ENCODE measurements at regions not wholly inside any gene's neighbourhood (a gene's known extent, or its start where the extent isn't known, plus 50 kb on each side); places are given as distances from the start of the nearest gene placed in this dataset.
"Not testable (repeated sequence)": the region's sequence is repeated elsewhere in the genome, so short reads cannot be mapped to it uniquely, and the experiment has no call there.

DNA sequence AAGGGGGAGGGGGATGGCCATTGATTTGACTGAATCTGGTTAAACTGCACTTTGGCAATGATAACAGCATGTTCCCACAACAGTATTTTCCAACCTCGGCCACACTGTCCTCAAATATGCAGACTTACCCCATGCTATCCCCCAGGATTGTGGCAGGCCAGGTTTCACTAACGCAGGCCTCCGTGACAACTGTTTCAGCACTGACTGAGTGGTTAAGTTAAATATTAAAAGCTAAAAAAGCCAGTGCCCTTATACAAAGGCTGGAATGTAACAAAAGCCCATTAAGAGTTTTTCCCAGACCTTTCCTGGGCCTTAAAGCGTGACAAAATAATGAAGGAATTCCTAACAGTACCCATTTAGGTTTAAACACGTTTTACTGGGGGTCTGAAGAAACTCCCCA is 202.9 kb downstream of the USP25 start:
- no peak for DNase-seq (ENCODE audit: low spot score)

DNA sequence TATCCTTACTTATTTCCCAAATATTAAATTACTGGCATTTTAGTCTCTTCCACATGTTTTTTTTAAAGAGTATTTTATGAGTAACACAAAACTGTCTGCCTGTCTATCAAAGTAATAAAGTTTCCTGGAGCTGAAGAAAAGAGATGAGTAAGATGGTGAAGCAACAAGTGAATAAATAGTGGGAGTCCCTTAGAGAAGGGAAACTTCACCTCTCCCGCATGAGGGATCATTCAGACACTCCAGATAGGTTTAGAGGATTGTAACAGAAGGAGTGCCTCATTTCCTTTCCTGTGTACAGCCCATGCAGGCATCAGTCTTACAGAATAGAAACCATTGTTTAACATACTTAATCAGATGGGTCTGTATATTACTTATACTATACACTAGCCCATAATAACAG is 205.7 kb downstream of the USP25 start:
- no peak for DNase-seq (ENCODE audit: low spot score)

DNA sequence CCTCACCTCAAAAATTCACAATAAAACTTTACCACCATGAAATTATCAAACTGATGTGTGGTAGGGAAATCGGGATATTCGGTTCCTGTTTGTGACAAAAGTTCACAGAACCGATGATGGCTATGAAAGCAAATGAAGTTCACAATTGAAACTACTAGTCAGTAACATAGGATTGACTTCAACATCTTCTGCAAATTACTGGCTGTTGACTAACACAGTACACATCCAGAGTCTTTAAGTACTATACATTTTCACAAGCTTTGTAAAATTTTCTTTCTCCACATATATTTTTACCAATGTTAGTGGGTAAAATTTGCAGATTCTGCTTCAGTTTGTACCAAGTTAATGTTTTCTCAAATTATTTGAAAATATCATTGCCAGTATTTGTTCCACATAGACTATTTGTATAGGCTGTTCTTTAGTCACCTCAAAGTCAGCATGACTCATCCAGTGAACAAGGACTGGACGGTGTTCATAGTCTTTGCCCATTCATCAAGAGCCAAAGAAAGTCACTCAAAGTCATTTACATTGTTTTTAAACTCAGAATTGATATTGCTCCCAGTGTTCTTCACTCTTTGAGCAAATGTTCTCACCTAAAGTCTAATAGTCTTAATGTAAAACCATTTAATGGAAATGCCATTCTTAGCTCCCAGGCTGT is 213.4 kb downstream of the USP25 start:
- DNase-seq (ENCODE audit: low spot score): no peak

DNA sequence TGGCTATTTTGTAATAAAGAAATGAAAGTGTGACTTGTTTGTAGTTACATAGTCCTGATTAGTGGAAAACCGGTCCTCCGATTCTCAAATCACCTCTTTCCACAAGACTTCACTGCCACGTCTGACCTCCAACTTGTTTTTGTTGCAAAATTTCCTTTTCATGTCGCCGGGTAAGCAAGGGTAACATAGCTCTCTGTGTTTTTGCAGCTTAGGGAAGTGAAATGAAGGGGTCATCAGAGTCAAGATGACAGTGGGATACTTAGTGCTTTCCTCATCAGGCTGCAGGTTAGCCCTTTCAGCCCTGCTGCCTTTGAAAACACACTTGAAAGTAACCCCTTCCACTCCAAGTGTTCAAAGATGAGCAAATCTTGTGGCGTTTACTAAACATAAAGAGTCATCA is 217.9 kb downstream of the USP25 start:
- DNase-seq (ENCODE audit: low spot score): no peak

DNA sequence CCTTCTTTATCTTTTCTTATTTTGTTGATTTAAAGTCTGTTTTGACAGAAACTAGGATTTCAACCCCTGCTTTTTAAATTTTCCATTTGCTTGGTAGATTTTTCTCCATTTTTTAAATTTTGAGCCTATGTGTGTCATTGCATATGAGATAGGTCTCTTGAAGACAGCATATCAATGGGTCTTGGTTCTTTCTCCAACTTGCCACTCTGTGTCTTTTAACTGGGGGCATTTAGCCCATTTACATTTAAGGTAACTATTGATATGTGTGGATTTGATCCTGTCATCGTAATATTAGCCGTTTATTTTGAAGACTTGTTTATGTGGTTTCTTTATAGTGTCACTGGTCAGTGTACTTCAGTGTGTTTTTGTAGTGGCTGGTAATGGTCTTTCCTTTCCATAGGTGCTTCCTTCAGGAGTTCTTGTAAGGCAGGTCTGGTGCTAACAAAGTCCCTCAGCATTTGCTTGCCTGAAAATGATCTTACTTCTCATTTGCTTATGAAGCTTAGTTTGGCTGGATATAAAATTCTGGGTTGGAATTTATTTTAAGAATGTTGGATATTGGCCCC is 223.9 kb downstream of the USP25 start:
- no peak for DNase-seq (ENCODE audit: low spot score)

DNA sequence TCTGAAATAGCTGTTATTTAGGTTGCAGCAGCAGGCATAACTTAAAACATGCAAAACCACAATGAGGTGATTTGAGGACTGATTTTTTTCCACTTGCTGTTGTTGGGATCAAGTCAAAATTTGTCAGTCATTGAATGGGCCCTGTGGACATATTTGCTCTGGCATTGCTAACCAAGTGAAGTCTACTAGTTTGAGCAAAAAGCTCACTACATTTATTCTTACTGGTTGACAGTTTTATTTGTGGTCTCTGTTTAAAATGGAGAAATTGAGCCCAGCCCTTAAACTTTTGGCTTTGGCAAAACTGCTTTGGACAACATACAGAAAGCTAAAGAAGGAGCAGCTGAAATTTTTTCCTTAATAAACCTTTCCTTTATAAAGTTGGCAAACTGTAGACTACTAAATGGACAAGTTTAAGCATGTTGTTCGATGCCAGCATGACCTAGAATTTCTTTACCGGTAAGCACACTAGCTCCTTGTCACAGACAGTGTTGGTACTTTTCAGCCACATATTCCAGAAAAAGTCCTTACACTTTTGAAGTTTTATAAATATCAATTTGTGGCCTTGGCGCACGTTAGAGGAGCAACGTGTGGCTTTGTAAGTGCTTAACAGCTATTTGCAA is 234.6 kb downstream of the USP25 start:
- no peak for DNase-seq (ENCODE audit: low spot score)

DNA sequence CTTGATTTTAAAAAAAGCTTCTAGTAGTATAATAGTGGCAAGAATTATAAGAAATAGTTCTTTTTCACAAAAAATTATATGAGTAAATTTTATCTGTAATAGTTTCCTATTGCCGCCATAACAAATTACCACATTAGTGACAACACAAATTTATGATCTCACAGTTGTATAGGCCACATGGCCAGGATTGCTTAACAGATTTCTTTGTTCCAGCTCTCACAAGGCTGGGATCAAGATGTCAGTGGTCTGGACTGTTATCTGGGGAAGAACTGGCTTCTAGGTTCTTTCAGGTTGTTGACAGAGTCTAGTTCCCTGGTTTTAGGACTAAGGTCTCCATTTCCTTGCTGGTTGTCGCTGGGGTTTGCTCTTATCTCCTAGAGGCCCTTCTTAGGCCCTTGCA is 236.4 kb downstream of the USP25 start:
- DNase-seq (ENCODE audit: low spot score): no peak

DNA sequence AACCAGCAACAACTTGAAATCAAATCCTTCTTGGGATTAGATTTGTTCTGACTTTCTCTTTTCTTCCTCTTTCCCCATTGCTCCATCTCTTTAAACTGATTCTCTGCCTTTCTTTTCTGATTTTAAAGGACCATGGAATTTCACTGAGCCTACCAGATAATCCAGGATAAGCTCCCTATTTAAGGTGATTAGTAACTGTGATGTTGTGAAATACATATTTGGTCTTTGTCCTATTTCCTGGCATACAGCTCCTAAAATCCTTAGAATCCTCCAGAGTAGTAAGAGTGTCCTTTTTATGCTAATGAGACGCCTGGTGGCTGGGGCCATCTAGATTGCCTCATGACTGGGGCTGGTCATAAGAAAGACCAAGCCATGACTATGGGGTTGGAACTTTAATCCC is 236.9 kb downstream of the USP25 start:
- DNase-seq (ENCODE audit: low spot score): no peak

DNA sequence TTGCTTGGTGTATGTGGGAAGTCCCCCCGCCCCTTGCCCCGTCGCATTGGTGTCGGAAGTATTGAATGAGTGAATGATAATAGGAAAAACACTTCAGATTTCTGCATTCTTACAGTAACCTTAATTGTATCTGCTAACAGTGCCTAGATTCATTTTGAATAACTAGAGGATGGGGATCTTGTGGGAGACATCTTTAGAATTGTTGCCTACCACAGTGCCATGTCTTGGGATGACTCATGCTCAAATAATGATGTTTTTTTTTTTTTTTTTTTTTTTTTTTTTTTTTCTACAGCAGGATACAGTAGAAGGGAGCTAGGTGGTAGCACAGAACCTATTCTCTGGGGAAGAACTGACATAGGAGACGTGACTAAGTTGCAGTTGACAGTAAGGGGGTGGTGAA is 237.9 kb downstream of the USP25 start:
- DNase-seq (ENCODE audit: low spot score): no peak

DNA sequence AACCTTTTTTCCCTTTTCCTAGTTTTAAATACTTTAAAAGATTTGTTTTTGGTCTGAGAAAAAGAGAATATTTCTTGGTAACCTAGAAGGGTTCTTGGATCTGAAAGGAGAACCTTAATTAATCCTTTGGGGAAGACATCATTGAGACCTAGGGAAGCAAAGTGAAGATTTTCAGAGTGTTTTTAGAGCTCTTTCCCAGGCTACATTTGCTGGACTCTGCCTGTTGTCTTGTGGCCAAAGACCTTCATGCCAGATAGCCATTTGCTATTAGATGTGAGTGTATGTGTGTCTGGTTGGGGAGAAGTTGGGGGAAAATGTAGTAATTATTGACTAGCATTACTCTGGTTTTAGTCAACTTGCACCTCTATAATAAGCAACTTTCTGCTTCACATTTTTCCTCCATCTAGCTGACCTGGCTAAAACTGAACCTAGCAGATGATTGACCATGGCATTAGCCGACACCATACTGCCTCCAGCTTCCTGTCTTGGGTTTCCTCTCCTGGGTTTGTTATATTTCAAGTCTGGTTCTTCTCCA is 239.1 kb downstream of the USP25 start:
- DNase-seq (ENCODE audit: low spot score): no peak

DNA sequence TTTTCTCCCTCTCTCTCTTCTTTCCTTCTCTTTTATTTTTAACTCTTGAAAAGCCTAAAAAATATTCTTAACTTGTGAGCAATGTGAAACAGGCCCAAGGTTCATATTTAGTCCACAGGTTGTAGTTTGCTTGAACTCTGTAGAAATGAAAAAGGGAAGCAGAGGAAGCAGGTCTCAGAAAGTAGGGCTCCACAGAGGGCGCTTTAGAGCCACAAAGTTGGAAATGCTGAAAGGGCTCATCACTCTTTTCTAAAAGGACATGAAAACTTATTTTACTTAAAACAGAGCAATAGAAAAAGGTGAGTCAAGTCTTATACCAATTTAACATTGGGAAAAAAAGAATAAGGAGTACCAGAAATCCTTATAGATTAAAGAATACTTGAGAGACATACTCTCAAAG is 247.0 kb downstream of the USP25 start:
- DNase-seq (ENCODE audit: low spot score): peak; percentile 47

DNA sequence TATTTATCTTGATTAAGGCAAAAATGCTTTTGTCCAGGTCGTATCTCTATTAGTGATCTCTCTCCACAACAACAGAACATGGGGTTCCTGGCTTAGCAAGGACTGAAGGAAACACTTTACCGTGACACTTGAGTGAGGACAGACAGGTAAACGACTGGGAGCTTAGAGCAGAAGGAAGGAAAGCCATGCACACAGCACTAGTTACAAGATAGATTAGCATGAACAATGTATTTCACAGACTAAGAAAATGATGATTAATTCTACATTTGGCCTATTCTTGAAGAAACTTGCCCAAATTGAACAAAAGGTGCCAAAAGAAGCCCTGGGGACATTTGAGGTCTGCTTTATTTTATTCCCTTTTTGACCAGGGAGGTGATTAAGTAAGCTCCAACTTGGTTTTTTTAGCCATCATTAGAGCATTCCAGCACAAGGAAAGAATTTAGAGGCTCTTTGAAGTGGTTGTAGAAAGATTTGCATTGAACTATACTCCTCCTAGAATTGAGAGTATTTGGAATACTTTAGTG is 248.5 kb downstream of the USP25 start:
- DNase-seq (ENCODE audit: low spot score): no peak

DNA sequence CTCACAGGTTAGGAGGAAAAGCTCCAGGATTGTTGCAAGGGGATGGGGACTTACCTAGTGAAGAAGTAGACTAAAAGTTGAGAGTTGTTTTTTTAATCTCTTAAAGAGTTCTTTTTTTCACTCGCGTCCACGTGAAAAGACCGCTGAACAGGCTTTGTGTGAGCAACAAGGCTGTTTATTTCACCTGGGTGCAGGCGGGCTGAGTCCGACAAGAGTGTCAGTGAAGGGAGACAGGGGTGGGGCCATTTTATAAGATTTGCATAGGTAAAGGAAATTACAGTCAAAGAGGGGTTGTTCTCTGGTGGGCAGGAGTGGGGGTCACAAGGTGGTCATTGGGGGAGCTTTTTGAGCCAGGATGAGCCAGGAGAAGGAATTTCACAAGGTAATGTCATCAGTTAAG is 249.7 kb downstream of the USP25 start:
- not testable (repeated sequence) for DNase-seq (ENCODE audit: low spot score)

DNA sequence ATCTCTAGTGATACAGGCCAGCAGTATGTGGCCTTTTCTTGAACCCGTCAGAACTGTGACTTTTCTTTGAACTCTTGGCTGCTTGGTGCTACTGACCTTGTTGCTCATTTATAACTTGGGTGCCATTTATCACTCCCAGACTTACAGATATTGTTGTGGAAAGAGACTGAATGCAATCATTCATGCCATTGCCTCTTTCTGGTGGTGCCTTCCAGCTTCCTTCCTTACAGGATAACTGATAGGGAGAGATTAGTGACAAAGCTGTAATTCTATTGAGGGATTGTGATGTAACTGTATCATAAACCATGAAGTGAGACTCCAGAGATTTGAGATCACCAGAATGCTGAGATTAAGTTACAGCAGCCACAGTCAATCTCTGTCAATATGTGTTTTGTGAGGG is 256.5 kb downstream of the USP25 start:
- no peak for DNase-seq (ENCODE audit: low spot score)

DNA sequence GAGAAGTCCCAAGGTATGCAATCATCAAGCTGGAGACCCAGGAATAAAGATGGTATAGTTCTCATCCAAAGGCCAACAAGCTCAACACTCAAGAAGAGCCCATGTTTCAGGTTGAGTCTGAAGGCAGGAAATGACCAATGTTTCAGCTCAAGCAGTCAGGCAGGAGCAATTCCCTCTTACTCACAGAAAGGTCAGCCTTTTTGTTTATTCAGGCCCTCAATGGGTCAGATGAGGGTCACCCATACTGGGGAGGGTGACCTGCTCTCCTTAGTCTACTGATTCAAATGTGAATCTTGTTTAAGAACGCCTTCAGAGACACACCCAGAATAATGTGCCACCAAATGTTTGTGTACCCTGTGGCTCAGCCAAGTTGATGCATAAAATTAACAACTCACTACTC is 262.4 kb downstream of the USP25 start:
- DNase-seq (ENCODE audit: low spot score): no peak

DNA sequence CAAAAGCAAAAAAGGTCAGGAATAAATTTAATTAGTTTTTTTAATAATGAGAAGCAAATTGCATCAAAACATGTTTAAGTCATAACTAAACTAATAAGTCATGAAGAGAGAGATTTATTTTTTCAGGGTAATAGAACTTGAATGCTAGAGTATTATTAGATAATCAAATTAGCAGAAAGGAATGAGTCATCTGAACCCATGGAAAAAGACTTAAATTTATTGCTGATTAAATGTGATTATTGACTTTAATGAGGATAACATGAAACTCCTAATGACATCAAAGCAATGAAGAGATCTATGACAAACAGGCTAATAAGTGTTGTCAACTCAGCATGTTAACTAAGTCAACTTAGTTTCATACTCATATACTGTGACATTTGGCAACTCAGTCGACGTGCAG is 264.2 kb downstream of the USP25 start:
- no peak for DNase-seq (ENCODE audit: low spot score)

DNA sequence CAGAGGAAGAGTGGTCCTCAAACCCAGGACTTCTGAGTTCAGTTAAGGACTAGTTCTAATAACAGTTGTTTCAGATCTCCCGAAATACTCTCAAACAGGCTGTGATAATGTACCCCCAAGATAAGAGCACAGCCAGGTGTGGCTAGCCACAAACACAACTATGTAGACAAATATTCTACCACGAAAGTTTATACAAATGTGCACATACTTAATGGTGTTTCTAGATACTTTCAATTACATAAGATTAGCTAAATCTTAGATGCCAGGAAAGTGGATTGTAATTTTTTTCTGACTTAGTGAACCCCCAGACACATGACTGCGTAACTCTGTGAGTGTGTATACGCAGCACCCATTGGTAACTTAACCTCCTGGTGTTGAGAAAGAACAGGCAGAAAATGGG is 270.0 kb downstream of the USP25 start:
- DNase-seq (ENCODE audit: low spot score): no peak

DNA sequence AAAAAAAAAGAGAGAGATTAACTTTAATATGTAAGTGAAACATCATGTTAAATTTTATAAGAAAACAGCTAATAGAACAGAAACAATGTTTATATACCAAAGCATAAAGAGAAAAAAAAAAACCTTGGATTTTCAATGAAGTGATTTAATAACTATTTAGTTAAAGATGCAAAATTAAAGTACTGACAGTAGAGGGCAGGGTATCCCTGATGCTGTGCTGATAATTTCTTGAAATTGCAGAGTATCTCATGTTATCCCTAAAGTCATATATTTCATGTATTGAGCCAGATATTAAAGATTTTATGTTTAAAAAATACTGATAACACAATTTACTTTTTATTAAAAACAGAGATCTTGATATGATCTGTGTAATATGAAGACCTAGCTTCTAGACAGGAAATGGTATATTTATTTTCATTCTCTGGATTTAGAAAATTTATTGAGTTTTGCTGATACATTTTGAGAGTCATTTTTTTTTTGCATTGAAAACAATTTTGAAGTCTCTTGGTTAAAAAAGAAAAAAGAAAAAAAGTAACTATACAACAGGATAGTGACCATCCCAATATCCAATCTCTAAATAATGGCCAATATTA is 273.2 kb downstream of the USP25 start:
- DNase-seq (ENCODE audit: low spot score): peak; percentile 34

DNA sequence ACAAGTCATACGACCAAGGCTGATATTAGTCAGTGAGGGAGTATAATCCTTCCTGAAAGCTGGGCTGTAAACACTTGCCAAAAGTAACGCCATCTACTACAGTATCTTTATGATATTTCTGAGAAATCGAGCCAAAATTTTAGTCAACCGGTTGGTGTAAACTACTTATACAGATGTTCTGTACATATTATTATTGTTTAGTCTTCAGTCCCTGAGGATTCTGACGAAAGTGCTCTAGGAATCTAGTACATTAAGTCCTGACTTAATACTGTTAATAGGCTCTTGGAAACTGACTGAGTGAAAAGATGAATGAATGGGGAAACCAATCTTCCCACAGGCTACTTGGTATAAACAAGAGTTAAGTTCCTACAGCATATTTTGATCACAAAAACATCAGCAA is 274.3 kb downstream of the USP25 start:
- no peak for DNase-seq (ENCODE audit: low spot score)

DNA sequence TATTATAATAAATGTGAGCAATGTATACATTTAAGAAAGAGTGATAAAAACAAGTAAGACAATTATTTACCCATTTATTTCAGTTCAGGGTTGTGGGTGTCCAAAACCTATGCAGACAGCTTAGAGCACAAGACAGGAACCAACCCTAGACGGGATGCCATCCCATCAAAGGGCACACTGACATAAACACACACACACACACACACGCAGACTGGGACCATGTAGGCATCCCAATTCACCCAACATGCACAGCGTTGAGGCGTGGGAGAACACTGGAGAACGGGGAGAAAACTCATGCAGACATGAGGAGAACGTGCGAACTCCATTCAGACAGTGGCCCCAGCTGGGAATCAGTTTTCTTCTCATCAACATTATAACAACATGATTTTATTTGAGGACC is 274.7 kb downstream of the USP25 start:
- no peak for DNase-seq (ENCODE audit: low spot score)

DNA sequence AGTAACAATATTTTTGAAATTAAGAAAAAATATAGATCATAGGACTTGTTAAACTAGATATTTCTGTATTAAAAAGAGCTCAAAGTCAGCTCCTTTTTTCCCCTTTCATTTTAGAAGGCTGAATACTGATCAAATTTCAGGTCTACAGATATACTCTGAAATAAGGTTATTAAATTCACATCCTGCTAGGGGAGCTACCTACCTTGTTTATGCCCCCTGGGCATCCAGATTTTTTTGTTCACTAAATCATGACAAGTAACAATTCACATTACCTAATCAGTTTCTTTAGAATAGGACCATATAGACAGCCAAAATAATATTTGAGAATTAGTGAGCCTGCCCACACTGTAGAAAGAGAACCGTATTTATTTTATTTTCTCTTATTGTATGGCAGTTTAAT is 276.2 kb downstream of the USP25 start:
- DNase-seq (ENCODE audit: low spot score): no peak

DNA sequence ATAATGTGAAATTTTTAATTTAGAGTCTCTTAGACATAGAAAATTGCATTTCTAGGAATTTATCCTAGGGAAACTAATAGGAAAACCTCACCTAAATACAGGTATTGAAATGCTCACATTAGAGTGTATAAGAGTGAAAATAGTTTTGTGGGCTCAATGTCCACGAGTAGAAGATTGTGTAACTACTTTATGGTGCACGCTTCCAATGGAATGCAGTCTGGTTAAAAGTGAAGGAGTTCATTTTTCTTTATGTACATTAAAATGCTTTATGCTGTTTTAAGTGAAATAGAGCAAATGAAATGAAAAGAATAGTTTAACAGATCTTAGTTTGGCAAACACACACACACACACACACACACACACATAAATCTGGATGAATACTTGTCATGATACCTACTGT is 278.2 kb downstream of the USP25 start:
- no peak for DNase-seq (ENCODE audit: low spot score)

DNA sequence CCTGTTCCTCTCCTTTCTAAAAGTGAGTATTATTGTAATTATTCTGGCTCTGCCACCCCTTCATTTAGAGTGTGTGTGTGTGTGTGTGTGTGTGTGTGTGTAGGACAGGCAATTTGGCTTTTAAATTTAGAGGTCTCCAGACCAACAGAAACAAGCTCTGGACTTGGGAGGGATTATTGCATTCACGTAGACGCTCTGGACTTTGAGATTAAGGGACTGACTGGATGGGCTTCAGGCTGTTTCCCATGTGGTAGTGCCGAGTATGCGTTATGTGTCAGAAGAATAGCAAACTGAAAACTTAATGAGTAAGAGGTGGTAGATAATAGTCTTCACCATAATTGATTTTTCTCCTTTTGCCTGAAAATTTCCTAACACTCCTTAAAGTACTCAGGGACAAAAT is 281.9 kb downstream of the USP25 start:
- DNase-seq (ENCODE audit: low spot score): no peak
